GM12878 (cell line): ENCODE measurements at regions not wholly inside any gene's neighbourhood (a gene's known extent, or its start where the extent isn't known, plus 50 kb on each side); places are given as distances from the start of the nearest gene placed in this dataset.
A peak's percentile ranks its signal among the peaks of the same experiment; 100 is the strongest.

ENCODE experiments used
- ATAC-seq: fragments of 200-7000 bp; cut with Tn5 transposase; 3 replicates; pipeline ENCODE4 v1.9.1; 2020; ENCODE audit warnings: mild to moderate bottlenecking, moderate library complexity
- BruUV-seq: library from RNA; stranded (reverse); fragments of 400-500 nt; replicated peaks from 2 replicates; lab custom pipeline; 2021; lab: Mats Ljungman, UMichigan
- CTCF ChIA-PET: fragments of 300-600 bp; sonication (Branson Sonifier 250); formaldehyde crosslinking; extraction: SDS; loops from one replicate; lab custom pipeline; 2021; ENCODE audit warnings: inconsistent platforms; lab: Yijun Ruan, JAX
- POLR2A ChIA-PET: fragments of 350-600 bp; formaldehyde crosslinking; extraction: SDS; loops from one replicate; lab custom pipeline; 2021; ENCODE audit warnings: inconsistent platforms; lab: Charles Lee
- RAD21 ChIA-PET: fragments of 300-600 bp; sonication (Branson Sonifier 250); formaldehyde crosslinking; loops from one replicate; lab custom pipeline; 2023; ENCODE audit warnings: antibody characterized with exemption; ENCODE audit not compliant: unreplicated experiment; lab: Charles Lee
- SMC1A ChIA-PET: fragments of 300-600 bp; sonication (Branson Sonifier 250); formaldehyde crosslinking; loops from one replicate; lab custom pipeline; 2023; ENCODE audit not compliant: unreplicated experiment, uncharacterized antibody; lab: Charles Lee
- DNase-seq: peaks from one replicate; pipeline ENCODE4 v3.0.0-alpha.2; 2011; ENCODE audit warnings: low read depth, low spot score
- FAIRE-seq: peaks from 3 replicates; lab custom pipeline; 2011; peaks lifted over from hg19 to GRCh38; lab: Jason Lieb, UNC
- H2AFZ ChIP-seq: 2 replicates; pipeline ENCODE4 v1.6.0; 2011; ENCODE audit warnings: low read depth, low read length, control low read depth; ENCODE audit not compliant: control insufficient read depth
- H3K27ac ChIP-seq: 2 replicates; pipeline ENCODE4 v1.5.1; 2011; ENCODE audit warnings: control low read depth; ENCODE audit not compliant: control insufficient read depth, insufficient read depth
- H3K27me3 ChIP-seq, 2 experiments: replicated peaks in 1 of 2; 2 replicates each; pipeline versions ENCODE4 v1.6.0 to v1.6.1; 2011; ENCODE audit warnings: low read length in 1 of 2; ENCODE audit not compliant: control insufficient read depth in 2 of 2, insufficient read depth in 2 of 2
- H3K36me3 ChIP-seq, 2 experiments: 2 replicates each; pipeline ENCODE4 v1.5.1; 2011; ENCODE audit warnings: low read length in 1 of 2; ENCODE audit not compliant: control insufficient read depth in 2 of 2, insufficient read depth in 2 of 2
- H3K4me1 ChIP-seq: 2 replicates; pipeline ENCODE4 v1.6.1; 2011; ENCODE audit warnings: mild to moderate bottlenecking, low read length, moderate library complexity, mixed read lengths; ENCODE audit not compliant: control insufficient read depth, insufficient read depth
- H3K4me2 ChIP-seq: 2 replicates; pipeline ENCODE4 v1.6.0; 2011; ENCODE audit warnings: control low read depth; ENCODE audit not compliant: control insufficient read depth, insufficient read depth
- H3K4me3 ChIP-seq: fragments of 200-600 bp; sonication (generic); 2 replicates; pipeline ENCODE4 v1.5.1; 2016
- H3K79me2 ChIP-seq: 2 replicates; pipeline ENCODE4 v1.6.0; 2011; ENCODE audit warnings: low read length; ENCODE audit not compliant: control insufficient read depth, insufficient read depth
- H3K9ac ChIP-seq: 2 replicates; pipeline ENCODE4 v1.8.0; 2011; ENCODE audit warnings: low read length, control low read depth, mixed read lengths; ENCODE audit not compliant: control insufficient read depth, insufficient read depth
- H3K9me3 ChIP-seq: replicated peaks from 3 replicates; pipeline ENCODE4 v1.5.1; 2011; ENCODE audit warnings: mild to moderate bottlenecking, low read length; ENCODE audit not compliant: control insufficient read depth, insufficient read depth
- H4K20me1 ChIP-seq: 2 replicates; pipeline ENCODE4 v1.6.0; 2011; ENCODE audit not compliant: control insufficient read depth, insufficient read depth
- BMI1 ChIP-seq: fragments of 450-650 bp; IDR thresholded peaks from 2 replicates; pipeline ENCODE4 v1.6.1; 2016; ENCODE audit warnings: mild to moderate bottlenecking, moderate library complexity, borderline replicate concordance
- CHD4 ChIP-seq: fragments of 200-600 bp; sonication (generic); IDR thresholded peaks from 2 replicates; pipeline ENCODE4 v1.6.1; 2016; ENCODE audit warnings: mild to moderate bottlenecking
- EED ChIP-seq: sonication (generic); IDR thresholded peaks from 2 replicates; pipeline ENCODE4 v1.6.1; 2016; ENCODE audit warnings: antibody characterized with exemption, low read depth
- ETV6 ChIP-seq, 2 experiments: fragments of 450-650 bp in 1 of 2; IDR thresholded peaks in 1 of 2; conservative IDR thresholded peaks in 1 of 2; 2 replicates each; pipeline ENCODE4 v1.6.1; 2014; ENCODE audit warnings: antibody characterized with exemption in 1 of 2, borderline replicate concordance in 1 of 2, low read depth in 1 of 2, mild to moderate bottlenecking in 1 of 2, moderate library complexity in 1 of 2
- IKZF1 ChIP-seq: fragments of 450-650 bp; conservative IDR thresholded peaks from 2 replicates; pipeline ENCODE4 v1.6.1; 2017; ENCODE audit warnings: antibody characterized with exemption, mild to moderate bottlenecking
- MEF2A ChIP-seq: IDR thresholded peaks from 2 replicates; pipeline ENCODE4 v1.6.1; 2011; ENCODE audit warnings: low read depth, mild to moderate bottlenecking, low read length, moderate library complexity; ENCODE audit not compliant: insufficient read depth
- MLLT1 ChIP-seq: fragments of 450-650 bp; IDR thresholded peaks from 2 replicates; pipeline ENCODE4 v1.6.1; 2016; ENCODE audit warnings: mild to moderate bottlenecking
- NR2C1 ChIP-seq: fragments of 450-650 bp; IDR thresholded peaks from 2 replicates; pipeline ENCODE4 v1.6.1; 2017; ENCODE audit warnings: antibody characterized with exemption, mild to moderate bottlenecking, moderate library complexity
- PAX5 ChIP-seq: IDR thresholded peaks from 2 replicates; pipeline ENCODE4 v1.6.1; 2011; ENCODE audit warnings: low read depth, low read length, borderline replicate concordance
- RELA ChIP-seq: fragments of 450-650 bp; IDR thresholded peaks from 2 replicates; pipeline ENCODE4 v1.8.0; 2014; ENCODE audit warnings: borderline replicate concordance; ENCODE audit not compliant: partially characterized antibody
- SIX5 ChIP-seq: IDR thresholded peaks from 2 replicates; pipeline ENCODE4 v1.6.1; 2011; ENCODE audit warnings: mild to moderate bottlenecking, low read depth, low read length, moderate library complexity; ENCODE audit not compliant: severe bottlenecking
- SREBF2 ChIP-seq: IDR thresholded peaks from 2 replicates; pipeline ENCODE4 v1.6.1; 2012; ENCODE audit warnings: mild to moderate bottlenecking, low read length
- TCF7 ChIP-seq: IDR thresholded peaks from 2 replicates; pipeline ENCODE4 v1.6.1; 2014; ENCODE audit warnings: antibody characterized with exemption, borderline replicate concordance
- ZBTB4 ChIP-seq: fragments of 450-650 bp; formaldehyde crosslinking; IDR thresholded peaks from 2 replicates; pipeline ENCODE4 v1.4.0; 2022; ENCODE audit warnings: mild to moderate bottlenecking, moderate library complexity
- WGBS: methylation state at CpG from one replicate; pipeline ENCODE4 v1.1.6; 2016; ENCODE audit warnings: low lambda C conversion rate; ENCODE audit not compliant: insufficient replicate concordance, insufficient coverage; ENCODE audit errors: missing lambda C conversion rate; 5-methylcytosine and 5-hydroxymethylcytosine counted together
- in situ Hi-C: fragments of 300-500 bp; cut with MboI; formaldehyde crosslinking; loops from 9 replicates; pipeline ENCODE4 v1.14.3; 2018; ENCODE audit warnings: mixed read lengths
- intact Hi-C: fragments of 100-400 bp; cut with micrococcal nuclease; formaldehyde crosslinking; loops from one replicate; pipeline ENCODE4 v1.14.2; 2022; ENCODE audit not compliant: unreplicated experiment

- 0 out of 4 replicates have a peak, but pooled peaks cover 0 to 3% of the 10 kb centered on the region in 2 experiments for H3K27me3 ChIP-seq
- no peaks in the 10 kb centered on the region for H3K4me1 ChIP-seq
- no peaks in the 10 kb centered on the region for H3K79me2 ChIP-seq
- no peak overlapping the region for H3K4me3 ChIP-seq
- in situ Hi-C loops = no loop called here
- ATAC-seq = no peak
- RAD21 ChIA-PET = no interaction called here
- intact Hi-C loops = loop anchor here (5.0 kb wide), 1 partner anchor 303 kb away; no protein-coding TSS in a partner anchor
- 4% methylated on average over 2 of the region's 2 CpGs for WGBS
- SMC1A ChIA-PET = no interaction called here
- peaks cover 3% of the 10 kb centered on the region for H3K9me3 ChIP-seq
- no peak overlapping the region for H3K27ac ChIP-seq
- H3K4me2 ChIP-seq = no peak overlapping the region
- DNase-seq = no peak
- no peak overlapping the region for H3K9ac ChIP-seq
- POLR2A ChIA-PET = no interaction called here
- no TSS peak for BruUV-seq
- H4K20me1 ChIP-seq = no peaks in the 10 kb centered on the region
- CTCF ChIA-PET = no interaction called here
- no peak overlapping the region for H2AFZ ChIP-seq
- TF ChIP-seq BMI1 = peak; percentile 24; the same call in 1 of the 2 replicates
- no peak for TF ChIP-seq NR2C1
- no peaks in the 10 kb centered on the region for H3K36me3 ChIP-seq
- FAIRE-seq = no peak
These were observed 225.7 kb upstream of the PPP2R3A start for GRCh38 chr3:135739779-135740178.

- no peak for FAIRE-seq
- in situ Hi-C loops (no loop called here), intact Hi-C loops (no loop called here)
- ATAC-seq = no peak
- Histone ChIP-seq H2AFZ (no peak overlapping the region), H4K20me1 (no peaks in the 10 kb centered on the region), H3K4me1 (no peaks in the 10 kb centered on the region), H3K27me3 (0 out of 4 replicates have a peak, but pooled peaks cover 0 to 3% of the 10 kb centered on the region in 2 experiments), H3K4me3 (no peak overlapping the region), H3K27ac (no peak overlapping the region), H3K4me2 (no peak overlapping the region), H3K36me3 (no peaks in the 10 kb centered on the region), H3K9me3 (peaks cover 3% of the 10 kb centered on the region), H3K79me2 (no peaks in the 10 kb centered on the region), H3K9ac (no peak overlapping the region)
- no TSS peak for BruUV-seq
- ChIA-PET RAD21 (no interaction called here), POLR2A (no interaction called here), SMC1A (no interaction called here), CTCF (no interaction called here)
- no peak for DNase-seq
- 7% methylated on average over 9 of the region's 9 CpGs for WGBS
- TF ChIP-seq EED = no peak
- no peak for TF ChIP-seq MEF2A
- TF ChIP-seq PAX5 = no peak
- TF ChIP-seq RELA = no peak
- TF ChIP-seq CHD4 = no peak
- TF ChIP-seq IKZF1 = no peak
- no peak for TF ChIP-seq TCF7
- no peak for TF ChIP-seq ETV6 (conservative IDR thresholded peaks at IDR 0.05 in 1 of 2, IDR thresholded peaks at IDR 0.05 in 1 of 2; ENCODE audit: borderline replicate concordance in 1 of 2, low read depth in 1 of 2)
- no peak for TF ChIP-seq ZBTB4 (CRISPR knock-in tag)
- no peak for TF ChIP-seq SREBF2
- no peak for TF ChIP-seq SIX5
- TF ChIP-seq MLLT1 = no peak
These were observed 225.3 kb upstream of the PPP2R3A start for GRCh38 chr3:135740211-135740610.
